HG03521 (cell line): ENCODE measurements at regions not wholly inside any gene's neighbourhood (a gene's known extent, or its start where the extent isn't known, plus 50 kb on each side); places are given as distances from the start of the nearest gene placed in this dataset.

Experiments used
- ATAC-seq: cut with Tn5 transposase; IDR thresholded peaks from one replicate; pipeline ENCODE4 v1.9.1; 2021; ENCODE audit warnings: mild to moderate bottlenecking, moderate library complexity; ENCODE audit not compliant: unreplicated experiment

DNA sequence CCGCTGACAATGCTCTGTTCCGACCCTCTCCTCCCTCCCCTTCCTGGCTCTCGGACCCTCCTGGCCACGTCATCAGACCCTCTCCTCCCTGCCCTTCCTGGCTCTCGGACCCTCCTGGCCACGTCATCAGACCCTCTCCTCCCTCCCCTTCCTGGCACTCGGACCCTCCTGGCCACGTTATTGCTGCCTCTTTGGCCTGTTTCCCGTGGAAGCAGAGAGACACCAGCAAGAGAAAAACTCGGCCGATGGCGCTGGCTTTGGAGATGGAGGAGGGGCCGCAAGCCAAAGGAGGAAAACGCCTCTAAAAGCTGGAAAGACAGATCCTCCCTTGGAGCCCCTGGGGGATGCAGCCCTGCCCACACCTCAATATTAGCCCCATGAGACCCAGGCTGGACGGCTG is 463.3 kb downstream of the BRD1 start:
- no peak for ATAC-seq

DNA sequence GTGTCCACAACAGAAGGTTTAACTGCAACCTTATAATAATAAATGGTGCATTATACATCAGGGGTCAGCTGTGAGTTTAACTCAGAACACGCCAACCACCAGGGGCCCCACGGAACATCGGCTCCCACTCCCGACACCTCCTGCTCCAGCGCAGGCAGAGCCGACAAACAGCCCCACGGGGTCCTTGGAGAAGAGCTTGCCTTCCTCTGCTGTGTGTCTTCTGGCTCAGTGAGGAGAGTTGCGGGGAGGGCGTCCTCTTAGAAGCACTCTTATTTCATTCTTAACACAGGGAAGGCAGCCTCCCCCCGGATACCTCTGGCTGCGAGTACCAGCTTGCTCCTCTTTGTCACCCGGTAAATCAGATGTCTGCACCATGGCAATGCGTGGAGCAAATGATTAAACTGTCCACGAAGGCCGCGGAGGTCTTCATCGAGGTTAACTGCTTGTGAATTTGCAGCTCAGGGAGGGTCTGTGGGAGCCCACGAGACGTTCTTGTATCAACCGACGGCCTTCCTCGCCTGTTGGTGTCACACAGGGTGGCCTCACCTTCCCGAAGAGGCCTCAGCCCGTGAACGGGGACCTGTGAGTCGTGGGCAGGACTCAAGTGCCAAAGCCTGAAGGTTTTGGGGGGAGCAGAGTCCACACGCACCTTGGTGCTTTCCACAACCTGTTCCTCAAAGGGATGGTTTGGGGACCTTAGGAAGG is 464.0 kb downstream of the BRD1 start:
- ATAC-seq: no peak

DNA sequence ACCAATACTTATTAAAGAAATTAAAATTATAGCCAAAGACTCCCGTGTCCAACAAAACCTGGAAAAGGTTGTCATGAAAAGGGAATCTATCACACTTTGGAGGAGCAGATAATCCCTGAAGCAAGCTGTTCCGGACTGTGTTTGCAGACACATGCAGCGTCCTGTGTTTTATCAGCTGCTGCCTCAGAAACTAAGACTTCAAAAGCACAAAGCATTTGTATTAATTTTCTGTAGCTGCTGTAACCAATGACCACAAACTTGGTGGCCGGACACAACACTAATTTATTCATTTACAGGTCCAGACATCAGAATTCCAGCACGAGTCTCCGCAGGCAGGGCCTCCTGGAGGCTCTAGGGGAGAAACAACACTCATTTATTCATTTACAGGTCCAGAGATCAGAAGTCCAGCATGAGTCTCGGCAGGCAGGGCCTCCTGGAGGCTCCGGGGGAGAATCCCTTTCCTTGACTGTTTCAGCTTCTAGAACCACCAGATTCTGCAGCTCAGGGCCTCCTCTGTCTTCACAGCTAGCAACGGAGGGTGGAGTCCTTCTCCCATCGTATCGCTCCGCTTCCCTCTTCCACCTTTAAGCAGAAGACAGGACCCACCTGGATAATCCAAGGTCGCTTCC is 465.3 kb downstream of the BRD1 start:
- ATAC-seq: no peak

DNA sequence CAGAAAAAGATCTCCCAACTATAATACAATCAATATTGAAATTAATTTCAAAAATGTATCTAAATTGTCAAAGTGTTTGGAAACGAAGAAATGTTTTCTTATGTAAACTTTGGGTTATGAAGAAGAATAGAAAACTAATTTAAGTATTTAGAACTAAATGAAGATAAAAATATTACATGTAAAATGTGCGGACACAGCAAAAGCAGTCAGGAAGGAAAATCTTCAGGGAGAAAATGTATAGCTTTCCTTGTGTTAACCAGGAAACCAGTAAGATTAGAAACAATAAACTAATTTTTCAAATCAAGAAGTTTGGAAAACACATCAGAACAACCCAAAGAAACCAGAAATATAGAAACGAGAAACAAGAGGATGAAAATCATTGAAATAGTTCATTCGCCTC is 466.5 kb downstream of the BRD1 start:
- no peak for ATAC-seq

DNA sequence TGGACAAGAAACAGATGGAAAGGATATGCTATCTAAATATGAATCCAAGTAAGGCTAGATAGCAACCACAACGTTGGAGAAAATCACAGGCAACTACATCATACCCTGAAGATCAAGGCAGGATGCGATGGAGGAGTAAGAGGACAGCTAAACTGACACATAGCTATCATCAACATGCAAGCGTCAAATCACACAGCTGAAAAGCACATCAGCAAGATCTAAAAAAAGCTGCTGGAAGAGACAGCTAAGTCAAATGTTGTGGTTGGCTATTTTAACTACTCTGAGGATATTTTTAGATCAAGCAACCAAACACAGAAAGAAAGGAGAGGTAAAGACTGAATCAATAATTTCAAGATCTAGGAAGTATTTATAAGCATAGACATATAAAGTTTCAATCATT is 466.9 kb downstream of the BRD1 start:
- ATAC-seq: no peak

DNA sequence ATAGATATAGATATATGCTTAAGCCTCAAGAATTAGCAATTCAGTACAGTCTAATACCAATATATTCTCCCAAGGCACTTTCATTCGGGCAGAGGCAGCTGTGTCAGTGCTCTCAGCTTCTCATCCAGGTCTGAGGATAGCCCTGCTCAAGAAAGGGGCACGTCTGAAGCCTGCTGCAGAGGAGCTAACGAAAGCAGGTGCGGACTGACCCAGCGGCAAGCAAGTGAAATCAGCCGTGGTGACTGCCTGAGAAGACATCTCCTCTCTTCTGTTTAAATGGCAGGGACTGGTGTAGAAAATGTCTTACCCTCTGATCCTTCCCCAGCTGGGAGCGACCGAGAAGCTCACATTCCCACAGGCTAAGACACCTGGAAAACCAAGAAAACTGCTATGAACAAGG is 468.6 kb downstream of the BRD1 start:
- no peak for ATAC-seq

DNA sequence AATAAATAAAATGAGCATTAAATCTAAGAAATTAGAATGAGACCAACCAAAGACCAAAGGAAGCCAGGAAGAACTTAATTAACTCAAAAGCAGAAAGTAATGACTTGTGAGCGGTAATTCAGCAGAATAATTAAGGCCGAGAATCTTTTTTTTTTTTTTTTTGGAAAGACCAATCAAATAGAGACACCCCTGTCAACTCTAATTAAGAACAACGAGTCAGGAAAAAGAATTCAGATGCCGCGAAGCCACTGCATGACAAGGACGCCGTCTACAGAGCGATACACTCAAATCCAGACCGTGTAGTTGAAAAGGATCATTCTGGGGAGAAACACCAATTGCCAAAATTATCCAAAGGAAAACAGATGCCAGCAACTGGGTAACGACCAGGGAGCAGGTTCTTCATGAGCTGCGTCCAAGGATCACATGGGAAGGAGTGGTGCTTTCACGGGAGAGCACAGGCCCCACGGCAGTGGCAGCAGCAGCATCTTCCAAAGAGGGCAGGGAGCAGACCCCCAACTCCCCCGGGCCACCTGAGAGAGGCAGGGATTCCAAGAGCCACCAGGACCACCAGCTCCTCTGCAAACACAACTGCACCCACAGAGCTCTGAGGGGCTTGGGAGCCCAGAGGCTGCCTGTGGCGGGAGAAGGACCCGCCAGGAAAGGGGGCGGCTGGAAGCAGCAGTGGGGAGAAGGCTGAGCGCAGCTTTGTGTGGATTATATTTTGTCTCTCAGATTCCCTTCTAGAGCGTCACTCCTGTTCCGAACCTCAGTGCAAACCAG is 469.8 kb downstream of the BRD1 start:
- no peak for ATAC-seq

DNA sequence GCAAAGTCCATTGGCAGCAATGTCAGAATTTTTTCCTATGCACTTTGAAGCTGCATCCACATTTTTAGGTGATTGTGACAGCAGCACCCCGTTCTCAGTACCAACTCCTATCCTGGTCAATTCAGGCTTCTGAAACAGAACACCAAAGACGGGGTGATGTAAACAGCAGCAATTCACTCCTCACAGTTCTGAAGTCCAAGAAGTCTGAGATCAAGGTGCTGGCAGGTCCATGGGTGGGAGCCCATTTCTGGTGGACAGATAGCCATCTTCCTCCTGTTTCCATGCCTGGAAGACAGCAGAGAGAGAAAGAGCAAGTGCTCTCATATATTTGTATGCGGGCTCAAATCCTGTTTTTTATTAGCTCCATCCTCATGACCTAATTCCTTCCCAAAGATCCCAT is 471.2 kb downstream of the BRD1 start:
- no peak for ATAC-seq

DNA sequence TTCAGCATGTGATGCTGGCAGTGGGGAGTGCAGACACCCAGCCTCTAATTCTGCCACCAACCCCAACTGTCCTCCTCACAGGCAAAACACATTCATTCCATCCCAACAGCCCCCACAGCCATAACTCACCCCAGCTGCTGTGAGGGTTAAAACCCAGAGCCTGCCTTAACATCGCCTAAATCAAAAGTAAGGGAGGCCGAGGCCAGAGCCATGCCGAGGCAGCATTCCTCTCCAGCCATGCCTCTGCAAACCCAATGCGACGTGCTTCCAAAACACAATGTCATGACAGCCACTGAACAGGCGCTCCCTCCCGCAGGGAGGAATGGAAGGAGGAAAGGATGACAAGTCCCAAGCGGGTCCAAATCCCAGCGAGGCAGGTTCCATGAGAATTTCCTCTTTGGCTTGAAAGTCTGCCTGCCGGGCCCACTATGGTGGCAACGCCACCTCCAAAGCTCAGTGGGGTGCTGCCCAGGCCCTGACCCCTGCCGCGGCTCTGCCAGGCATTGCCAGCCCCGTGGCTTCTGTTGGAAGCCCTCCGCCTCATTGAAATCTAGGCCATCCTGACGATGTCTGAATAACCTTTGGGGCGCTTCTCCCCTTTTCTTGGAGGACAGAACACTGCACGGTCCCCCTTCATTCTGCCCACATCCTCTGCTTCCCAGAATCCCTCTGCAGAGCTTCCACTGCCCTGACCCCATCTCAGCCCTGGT is 472.3 kb downstream of the BRD1 start:
- no peak for ATAC-seq

DNA sequence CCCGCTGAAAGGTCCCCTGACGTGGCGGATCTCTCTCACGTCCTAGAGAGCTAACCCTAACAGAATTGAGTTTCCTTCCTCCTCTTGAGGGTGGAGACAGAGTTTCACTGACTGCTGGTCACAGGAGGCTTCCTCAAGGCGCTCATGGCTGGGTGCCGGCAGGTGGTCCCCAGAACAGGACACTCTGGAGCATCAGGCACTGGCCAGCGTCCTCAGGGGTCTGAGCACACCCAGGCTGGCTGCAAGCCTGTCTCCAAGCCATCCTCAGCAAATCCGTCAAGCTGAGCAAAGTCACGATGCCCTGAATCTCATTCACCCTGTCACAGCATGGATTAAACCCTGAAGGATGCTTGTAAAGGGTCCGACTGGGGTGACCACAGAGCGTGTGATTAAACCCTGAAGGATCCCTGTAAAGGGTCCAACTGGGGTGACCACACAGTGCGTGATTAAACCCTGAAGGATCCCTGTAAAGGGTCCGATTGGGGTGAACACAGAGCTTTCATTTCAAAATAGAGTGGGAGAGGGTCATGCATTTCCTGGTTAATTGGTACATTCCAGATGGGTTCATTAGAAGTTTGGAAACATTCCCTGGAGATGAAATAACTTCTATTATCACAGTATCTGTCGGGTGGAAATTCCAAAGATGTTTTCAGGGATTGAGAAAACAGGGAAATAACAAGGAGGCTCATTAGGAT is 473.0 kb downstream of the BRD1 start:
- no peak for ATAC-seq

DNA sequence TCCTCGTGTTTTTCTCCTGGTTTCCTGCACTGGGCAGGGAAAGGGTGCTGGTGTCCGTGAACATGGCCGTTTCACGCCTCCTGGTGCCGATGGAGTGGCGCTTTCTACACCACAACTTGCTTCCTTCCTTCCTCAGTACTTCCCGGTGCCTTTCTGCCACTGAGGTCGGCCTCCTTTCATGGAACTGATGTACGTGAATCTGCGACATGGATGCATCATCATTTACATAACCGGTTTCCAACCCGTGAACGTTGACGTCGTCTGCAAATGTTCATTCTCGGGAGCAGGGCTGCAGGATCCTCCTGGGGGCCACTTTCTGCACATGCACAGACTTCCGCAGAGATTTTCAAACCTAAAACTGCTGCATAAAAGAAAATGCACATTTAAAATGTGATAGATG is 474.4 kb downstream of the BRD1 start:
- ATAC-seq: no peak

DNA sequence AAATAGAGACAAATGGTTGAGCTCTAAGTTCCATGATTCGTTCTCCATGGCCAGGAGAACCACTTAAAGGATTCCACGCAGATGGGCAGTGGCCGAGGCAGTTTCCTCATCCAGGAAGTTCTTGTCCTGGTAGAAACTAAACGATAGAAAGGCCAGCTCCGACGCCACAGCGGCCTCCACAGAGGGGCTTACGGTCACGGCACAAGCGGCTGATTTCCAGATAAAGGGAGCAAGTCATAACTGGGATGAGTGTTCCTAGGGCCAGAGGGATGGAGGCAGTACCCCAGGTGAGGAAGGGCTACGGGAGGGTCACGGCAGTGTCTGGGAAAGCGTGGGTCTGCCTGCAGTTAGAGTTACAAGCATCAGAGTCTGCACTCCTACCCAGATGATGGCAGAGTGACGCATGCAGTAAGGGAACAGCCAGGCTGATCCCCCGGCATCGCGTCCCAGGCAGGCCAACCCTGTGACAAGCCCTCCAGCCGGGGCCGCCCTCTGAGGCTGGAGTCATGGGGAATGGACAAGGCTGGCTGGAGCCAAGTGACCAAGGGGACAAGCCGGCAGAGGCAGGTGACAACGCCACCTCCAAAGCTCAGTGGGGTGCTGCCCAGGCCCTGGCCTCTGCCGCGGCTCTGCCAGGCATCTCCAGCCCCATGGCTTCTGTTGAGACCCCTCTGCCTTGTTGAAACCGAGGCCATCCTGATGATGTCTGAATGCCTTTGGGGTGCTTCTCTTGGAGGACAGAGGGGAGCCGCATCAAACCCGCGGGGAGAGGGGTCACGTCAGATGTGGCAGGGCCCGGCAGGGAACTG is 475.1 kb downstream of the BRD1 start:
- ATAC-seq: no peak

DNA sequence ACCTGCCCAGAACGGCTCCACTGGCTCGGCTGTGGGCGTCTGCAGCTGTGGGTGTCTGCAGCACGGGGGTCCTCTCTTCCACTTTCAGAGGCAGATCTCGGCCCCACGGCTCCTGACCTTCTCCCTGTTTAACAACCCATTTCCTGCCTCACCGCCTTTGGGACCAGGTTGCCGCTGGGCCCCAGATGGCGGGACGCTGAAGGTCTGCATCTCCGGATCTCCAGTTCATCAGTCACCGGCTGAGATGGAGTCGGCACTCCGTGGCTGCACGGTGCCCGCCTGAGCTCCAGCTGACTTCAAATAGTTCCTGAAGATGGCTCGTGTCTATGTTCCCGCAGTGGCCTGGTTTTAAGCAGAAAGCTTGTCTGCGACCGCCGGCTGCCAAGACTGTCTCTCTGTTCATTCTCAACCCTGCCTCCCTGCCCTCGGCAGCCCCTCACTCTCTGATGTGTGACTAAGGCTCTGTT is 475.9 kb downstream of the BRD1 start:
- no peak for ATAC-seq

DNA sequence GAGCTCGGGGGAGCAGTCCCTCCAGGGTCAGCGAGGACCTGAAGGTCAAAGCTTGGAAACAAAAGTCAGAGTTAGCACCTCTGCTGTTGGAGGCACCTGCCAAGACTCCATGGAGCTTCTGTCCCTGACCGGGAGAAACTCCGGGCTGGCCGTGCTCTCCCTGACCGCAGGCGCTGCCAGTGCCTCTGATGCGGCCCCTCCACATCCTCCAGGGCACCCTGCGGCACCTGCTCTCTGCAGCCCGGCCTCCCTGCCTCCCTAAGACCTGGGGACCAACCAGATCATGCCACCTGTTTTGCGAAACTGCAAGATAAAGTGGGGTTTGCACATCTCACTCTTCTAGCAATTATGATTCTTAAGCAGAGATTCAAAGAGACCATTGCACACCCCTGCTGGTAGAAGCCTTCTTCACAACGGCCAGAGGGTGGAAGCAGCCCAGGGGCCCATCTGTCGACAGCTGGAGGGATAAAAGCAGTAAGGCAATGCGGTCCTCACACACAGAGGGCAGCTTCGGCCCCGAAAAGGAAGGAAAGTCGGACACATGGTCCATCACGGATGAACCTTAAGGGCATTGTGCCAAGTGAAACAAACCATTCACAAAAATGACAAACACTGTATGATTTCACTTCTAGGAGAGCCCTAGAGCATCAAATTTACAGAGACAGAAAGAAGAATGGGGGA is 477.1 kb downstream of the BRD1 start:
- no peak for ATAC-seq

DNA sequence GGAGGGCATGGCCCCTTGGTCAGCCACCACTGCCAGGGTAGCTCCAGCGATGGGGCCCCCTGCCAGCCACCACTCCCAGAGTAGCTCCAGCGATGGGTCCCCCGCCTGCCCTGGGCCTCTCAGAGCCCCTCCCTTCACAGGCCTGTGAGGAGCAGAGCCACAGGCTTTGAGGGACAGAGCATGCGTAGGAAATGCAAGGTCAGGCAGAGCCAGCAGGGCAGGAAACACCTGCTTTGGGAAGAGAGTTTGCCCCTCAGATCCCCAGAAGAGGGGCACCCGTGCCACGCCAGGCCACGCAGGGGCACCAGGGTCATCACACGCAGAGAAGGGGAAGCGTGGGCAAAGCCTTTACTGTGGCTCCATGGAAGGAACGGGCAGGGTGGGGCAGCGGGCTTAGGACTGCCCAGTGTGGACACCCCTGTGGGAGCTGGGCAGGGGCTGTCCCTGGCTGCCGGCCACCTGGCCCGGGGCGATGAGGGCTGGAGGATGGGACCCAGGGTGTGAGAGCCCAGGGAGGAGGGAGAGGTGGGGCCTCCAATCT is 477.8 kb downstream of the BRD1 start:
- no peak for ATAC-seq

DNA sequence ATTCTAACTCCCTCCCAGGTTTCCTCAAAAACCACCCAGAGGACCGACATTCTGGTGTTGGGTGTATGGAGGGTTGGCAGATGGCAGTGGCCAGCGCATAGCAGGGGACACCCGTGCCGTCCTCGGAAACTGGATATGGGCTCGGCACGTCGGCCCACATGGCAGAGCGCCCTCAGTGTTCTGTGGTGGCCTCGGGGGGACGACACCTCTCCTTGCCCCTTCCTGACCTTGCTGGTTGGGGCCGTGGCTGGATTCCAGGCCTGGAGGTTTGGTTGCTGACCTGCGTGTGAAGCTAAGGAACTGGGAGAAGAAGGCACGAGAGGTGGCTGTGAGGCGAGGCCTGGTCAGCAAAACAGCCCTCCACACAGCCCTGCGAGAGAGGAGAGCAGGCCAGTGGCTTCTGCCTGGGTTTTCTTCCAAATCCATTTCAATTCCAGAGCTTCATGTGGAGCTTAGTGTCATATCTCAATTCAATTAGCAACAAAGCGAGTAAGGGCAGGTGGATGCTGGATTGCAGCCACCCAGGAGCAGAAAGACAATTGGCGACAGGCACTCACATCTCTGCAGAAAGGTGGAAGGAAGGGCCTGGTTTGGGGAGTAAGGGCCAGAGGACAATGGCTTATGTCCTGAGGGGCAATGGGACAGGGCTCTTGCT is 478.4 kb downstream of the BRD1 start:
- no peak for ATAC-seq

DNA sequence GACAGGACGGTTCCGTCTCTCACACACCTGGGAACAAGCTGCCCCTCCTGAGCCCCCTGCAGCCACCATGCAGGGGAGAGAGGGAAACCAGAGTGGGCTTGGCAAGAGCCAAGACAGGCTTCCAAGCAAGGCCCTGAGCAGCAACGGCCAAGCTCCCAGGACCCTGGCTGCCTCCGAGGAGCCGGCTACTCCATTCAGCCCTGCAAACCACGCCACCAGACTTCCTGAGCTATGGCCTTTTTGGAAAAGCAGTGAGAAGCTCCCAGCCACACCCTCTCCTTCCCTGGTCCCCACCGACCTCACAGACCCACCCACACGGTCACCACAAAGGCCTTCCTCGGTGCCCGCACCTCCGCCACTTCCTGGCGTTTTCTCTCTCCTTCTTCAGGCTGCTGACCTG is 479.0 kb downstream of the BRD1 start:
- no peak for ATAC-seq

DNA sequence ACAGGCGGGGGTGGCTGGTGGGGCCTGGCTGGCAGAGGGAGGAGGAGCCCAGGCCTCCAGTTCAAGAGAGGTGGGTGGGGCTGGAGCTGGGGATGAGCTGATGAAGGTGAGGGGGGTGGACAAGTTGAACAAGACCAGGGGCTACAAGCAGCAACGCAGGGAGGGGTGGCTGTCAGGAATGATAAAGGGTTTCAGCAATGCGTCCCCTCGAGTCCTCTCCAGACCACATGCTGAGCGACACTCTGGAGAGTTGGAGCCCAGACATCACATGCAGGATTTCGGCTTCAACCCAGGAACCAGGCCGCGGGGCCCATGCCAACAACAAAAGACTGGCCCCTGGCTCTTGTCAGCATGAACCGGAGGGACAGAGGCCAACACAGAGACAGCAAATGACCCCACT is 480.3 kb downstream of the BRD1 start:
- ATAC-seq: no peak

DNA sequence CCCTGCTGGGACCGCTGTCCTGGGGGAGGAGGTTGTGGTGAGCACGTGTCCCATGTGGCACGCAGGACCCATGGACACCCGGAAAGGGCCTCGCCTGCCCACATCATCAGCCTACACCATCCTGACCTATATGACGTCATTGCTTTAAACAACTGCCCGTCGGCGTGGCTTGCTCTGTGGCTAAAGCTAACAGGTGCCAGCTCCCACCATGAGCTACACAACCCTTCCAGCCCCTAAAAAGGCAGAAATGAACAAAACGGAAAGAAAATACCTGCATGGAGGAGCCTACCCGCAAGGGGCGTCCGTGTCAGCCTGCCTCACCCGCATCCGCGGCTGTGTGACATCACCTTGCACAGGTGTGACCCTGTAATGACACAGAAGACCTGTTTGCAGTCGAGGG is 481.8 kb downstream of the BRD1 start:
- no peak for ATAC-seq
